CMK (cell line): ENCODE measurements at regions not wholly inside any gene's neighbourhood (a gene's known extent, or its start where the extent isn't known, plus 50 kb on each side); places are given as distances from the start of the nearest gene placed in this dataset.

Experiments used
- DNase-seq: peaks from one replicate; pipeline ENCODE4 v3.0.0-alpha.2; 2010; ENCODE audit warnings: low read depth

DNA sequence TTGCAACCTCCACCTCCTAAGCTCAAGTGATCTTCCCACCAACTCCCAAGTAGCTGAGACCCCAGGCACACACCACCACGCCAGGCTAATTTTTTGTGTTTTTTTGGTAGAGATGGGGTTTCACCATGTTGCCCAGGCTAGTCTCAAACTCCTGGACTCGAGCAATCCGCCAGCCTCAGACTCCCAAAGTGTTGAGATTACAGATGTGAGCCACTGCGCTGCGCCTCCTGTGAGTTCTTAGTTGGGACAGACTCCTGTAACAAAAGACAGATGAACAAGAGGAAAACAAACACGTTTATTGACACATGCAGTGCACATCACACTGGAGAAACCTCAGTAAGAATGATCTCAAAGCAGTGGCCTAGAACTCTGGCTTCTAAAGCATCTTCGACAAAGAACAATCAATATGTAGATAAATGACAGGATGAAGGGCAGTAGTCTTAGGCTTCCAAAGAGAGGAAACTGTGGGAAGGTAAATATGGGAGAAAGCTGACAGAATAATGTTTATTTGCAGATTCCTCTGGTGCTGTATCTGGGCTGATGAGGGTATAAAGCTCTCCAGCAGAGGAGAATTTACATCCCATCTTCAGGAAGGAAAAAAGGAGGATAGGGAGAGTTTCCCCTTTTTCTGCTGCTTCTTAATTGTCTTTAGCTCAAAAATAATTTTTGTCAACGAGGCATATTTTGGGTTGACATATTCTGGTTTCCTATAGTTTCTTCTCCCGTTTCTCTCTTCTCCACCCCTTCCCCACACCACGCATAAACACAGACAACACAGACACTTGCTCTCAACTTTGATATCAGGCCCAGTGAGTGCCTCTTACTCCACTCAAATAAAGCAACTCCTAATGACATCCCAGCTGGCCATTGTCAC lies 84.7 kb upstream of the TNFAIP3 start:
- no peak for DNase-seq

GRCh38 chr6:137783710-137784109 lies 83.3 kb upstream of the TNFAIP3 start:
- no peak for DNase-seq

GRCh38 chr6:137784583-137784982 lies 82.5 kb upstream of the TNFAIP3 start:
- no peak for DNase-seq

DNA sequence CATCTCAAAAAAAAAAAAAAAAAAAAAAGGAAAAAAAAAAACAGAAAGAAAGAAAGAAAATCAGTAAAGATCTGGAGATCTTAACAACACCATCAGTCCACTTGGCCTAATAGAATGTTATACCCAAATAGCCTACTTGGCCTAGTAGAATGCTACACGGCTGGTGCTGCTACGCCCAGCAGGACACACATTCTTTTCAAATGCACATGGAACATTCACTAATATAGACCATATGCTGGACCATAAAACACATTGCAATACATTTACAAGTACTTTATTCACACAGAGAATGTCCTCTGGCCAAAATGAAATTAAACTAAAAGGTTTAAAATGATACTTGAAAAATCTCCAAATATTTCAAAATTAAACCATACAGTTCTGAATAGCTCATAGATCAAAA lies 80.0 kb upstream of the TNFAIP3 start:
- DNase-seq: no peak

- DNase-seq: no peak
Observed at GRCh38 chr6:137788248-137788647, 78.8 kb upstream of the TNFAIP3 start.

- no peak for DNase-seq
Observed at GRCh38 chr6:137791281-137792159, 75.5 kb upstream of the TNFAIP3 start.

DNA sequence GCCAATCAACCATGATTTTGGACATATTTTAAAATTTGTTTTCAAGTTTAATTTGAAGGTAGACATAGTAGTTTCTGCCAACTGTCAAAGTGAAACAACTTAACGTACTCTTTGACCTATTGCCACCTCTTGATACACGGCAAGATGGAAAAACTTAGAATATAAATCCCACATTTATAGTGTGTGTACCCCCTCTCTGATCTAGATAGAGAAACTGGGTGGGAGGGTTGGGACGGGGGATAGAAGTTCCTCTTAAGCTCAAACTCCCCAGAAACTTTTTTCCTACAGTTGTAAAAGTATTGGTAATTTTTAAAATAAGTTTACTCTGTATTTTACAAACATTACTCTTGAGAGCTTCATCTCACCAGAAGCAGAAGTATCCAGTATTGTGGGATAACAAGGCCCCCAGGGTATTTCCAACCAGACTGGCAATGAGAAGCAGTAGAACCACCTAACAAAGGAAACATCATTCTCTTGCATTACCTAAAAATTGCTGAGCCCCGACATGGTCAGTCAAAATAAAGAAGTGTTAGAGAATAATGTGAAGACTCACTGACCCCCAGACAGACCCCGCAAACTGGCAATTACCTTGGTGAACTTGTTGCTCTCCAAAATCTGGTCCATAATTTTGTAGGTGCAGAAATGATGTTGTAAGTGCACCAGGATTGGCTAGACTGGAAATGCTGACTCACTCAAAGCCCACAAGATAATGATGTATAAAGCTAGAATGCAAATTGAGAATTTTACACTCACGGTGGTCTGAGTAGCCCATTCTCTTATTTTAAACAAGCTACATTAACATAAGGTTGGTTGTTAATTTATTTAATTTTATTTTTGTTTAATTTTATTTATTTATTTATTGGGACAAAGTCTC lies 74.7 kb upstream of the TNFAIP3 start:
- DNase-seq: no peak

DNA sequence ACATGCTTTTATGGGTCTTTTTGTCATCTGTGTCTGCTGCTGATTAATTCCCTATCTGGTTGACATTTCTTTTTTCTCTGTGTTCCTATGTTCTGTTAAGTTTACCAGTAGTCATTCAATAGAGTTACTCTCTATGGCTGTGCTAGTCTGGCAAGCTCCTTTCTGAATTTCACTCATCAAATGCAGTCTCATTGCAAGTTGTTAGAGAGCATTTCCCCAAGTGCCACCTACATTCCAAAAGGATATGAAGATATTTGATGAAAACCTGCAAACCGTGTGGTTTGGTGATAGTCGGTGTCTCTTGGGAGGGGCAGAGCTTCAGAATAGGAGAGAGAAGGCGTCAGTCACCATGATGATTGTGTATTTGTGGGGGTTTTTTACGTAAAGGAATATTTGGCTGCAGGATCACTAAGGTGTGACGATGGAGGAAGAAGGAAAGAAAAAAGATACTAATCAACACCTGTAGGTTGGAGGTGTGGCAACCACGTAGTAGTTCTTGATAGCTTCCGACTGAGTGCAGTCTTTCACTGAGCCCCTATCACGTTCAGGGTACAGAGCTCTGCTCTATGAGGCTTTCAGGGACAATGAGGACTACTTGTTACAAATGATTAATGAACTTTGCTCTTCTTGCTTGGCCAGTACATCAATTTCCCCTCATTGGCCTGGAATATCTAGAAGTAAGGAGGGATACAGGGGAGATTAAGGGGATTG lies 73.1 kb upstream of the TNFAIP3 start:
- DNase-seq: no peak

- no peak for DNase-seq
Observed at GRCh38 chr6:137794516-137795201, 72.4 kb upstream of the TNFAIP3 start.

DNA sequence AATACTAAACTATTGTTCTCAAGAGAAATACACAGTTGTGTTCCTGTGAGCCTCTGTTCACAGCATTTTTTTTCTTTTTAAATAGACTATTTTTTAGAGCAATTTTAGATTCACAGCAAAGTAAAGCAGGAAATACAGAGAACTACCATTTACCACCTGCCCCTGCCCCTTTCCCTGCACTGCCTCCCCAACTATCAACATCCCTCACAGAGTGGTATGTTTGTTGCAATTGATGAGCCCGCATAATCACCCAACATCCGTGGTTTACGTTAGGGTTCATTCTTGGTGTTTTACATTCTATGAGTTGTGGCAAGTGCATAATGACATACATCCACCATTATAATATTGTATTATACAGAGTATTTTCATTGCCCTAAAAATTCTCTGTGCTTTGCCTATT lies 71.6 kb upstream of the TNFAIP3 start:
- DNase-seq: no peak

- no peak for DNase-seq
Observed at GRCh38 chr6:137798261-137798660, 68.8 kb upstream of the TNFAIP3 start.

DNA sequence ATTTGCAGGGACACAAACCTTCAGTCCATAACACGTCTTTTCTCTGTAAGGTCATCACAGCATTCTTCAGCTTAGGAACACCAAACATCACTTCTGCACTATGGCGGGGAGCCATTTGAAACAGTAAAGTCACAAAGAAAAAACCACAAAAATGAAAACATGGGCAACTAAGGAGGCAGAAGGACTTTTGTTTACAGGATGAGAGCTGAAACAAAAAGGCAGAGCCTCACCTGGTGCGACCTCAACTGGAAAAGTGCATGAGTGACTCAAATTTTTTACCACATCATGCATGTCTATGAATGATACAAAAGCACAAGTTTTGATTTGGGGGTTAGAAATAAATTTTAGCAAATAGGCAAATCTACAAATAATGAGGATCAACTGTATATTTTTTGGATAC lies 68.2 kb upstream of the TNFAIP3 start:
- no peak for DNase-seq

- DNase-seq: no peak
Observed at GRCh38 chr6:137799950-137800568, 67.0 kb upstream of the TNFAIP3 start.

GRCh38 chr6:137800762-137801161 lies 66.3 kb upstream of the TNFAIP3 start:
- DNase-seq: no peak

DNA sequence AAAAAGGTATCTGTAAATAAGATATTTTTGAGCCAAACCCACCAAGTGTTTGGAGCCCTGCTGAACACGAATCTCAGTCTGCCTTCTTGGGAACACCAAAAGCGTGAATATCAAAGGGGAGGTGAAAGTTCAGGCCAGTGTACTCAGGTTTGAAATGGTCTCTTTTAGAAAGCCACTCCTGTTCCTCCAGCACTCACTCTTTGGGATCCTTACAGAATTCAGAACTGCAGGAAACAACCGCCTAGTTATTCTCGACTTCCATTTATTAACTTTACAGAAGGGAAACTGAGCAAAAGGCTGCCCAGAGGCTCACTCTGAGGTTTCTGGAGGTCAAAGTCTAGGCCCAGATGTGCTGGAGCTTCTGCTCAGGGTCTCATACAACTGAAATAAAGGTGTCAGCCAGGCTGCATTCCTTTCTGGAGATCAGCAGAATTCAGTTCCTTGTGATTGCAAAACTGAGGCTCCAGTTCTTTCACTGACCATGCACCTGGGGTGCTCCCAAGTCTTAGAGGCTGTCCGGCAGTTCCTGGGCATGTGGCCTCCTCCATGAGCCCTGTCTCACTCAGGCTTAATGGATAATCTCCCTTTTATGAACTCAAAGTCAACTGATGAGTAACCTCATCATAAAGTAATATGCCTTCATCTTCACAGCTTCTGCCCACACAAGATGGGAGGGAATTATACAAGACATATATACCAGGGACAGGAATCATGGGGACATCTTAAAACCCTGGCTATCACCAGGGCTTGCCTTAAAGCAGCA lies 65.5 kb upstream of the TNFAIP3 start:
- no peak for DNase-seq

- DNase-seq: no peak
Observed at GRCh38 chr6:137802408-137803182, 64.5 kb upstream of the TNFAIP3 start.

DNA sequence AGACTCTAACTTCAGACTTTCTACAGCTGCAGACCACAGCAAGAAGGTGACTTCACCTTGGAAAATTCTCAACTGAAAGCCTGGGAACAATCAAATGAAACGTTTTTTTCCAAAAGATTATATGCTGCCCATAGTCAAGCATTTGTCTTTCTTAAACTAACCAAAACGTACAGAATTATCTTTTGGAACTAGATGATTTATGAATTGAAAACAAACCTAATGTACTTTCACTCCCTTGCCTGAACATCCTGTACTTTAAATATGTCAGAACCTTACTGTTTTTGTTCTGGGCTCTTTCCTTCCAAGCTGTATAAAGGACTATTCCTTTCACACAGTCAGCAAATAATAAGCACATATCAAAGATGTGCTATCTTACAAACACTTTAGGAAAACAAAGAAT lies 62.4 kb upstream of the TNFAIP3 start:
- DNase-seq: no peak

DNA sequence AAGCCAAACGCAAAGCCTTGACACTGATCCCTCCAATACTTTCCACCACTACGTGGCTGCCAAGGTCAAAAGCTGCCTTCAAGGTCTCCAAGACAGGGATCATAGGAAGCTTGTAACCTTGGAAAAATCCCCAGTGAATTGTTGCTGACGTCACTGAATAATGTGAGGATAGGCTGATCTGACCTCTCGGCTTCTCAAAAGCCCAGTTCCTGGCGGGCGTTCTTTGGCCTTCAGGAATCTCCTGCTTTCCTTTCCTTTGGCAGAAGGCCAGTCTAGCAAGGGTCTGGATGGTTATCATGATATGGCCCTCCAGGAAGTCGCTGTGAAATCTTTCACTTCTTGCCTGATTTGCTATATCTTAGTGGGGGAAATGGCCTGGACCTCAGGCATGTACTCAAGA lies 61.4 kb upstream of the TNFAIP3 start:
- no peak for DNase-seq
